ENCODE measurements at regions not wholly inside any gene's neighbourhood (a gene's known extent, or its start where the extent isn't known, plus 50 kb on each side); places are given as distances from the start of the nearest gene placed in this dataset.
A peak's percentile ranks its signal among the peaks of the same experiment; 100 is the strongest.
"Not testable (repeated sequence)": the region's sequence is repeated elsewhere in the genome, so short reads cannot be mapped to it uniquely, and the experiment has no call there.

DNA sequence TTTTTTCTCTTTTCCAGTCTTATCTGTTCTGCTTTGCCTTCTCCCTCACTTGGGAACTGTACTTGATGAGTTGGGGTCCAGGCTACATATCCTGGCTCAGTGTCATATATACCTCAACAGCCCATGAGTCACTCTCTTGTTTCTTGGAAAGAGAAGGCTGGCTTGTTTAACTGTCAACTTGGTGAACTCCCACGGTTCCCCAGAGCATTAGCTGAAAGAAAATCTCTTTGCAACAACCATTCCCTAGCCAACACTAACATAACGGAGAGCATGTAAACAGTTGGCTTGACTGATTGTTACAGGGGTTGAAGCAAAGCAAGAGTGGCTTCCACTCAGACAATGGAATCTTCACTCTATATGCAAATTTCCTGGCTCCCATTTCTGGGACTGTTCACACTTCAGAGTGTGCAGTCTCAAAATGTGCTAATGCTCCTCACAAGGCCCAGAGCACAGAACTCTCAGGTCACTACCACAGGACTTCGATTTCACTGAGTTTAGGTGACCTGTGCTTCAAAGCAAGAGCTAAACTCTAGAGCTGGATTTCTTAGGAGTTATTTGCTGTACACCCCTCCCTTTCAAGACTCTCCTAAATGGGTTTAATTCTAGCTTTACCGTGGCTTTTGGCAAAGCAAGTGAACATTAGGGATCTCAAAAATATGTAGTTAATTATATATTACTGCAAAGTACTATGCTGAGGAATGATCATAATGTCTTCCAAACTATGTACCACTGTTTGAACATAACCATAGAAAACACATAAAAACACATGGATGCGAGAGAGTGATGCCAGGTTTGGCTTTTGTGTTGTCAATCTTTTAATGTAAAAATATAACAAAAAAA lies 609.8 kb downstream of the RFPL4B start:
- peak; percentile 99 for DNase-seq (ENCODE audit: low read depth)
- no peak overlapping the region for H3K4me3 ChIP-seq (replicated peaks; ENCODE audit: low read depth, low read length)
- TF ChIP-seq, protein P1, sequence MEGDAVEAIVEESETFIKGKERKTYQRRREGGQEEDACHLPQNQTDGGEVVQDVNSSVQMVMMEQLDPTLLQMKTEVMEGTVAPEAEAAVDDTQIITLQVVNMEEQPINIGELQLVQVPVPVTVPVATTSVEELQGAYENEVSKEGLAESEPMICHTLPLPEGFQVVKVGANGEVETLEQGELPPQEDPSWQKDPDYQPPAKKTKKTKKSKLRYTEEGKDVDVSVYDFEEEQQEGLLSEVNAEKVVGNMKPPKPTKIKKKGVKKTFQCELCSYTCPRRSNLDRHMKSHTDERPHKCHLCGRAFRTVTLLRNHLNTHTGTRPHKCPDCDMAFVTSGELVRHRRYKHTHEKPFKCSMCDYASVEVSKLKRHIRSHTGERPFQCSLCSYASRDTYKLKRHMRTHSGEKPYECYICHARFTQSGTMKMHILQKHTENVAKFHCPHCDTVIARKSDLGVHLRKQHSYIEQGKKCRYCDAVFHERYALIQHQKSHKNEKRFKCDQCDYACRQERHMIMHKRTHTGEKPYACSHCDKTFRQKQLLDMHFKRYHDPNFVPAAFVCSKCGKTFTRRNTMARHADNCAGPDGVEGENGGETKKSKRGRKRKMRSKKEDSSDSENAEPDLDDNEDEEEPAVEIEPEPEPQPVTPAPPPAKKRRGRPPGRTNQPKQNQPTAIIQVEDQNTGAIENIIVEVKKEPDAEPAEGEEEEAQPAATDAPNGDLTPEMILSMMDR (IDR thresholded peaks at IDR 0.05; ENCODE audit: low read length, missing control alignments), result no peak

DNA sequence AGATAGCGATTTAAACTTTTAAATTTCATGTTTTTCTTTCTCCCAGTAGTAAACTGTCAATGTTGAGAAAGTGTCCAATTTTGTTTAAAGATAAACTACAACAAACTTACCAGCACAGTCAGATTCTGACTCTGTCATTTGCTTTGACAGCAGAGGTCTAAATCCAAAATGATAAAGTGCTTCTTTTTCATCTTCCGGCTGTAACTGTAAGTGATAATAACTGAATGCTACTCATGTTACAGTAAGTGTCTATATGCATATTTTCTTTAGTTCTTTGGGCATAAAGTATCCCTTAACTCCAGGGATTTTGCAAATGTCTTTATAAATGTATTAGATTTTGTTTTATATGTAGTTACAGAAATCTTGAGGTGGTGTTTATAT lies 610.4 kb downstream of the RFPL4B start:
- DNase-seq (ENCODE audit: low read depth), result no peak
- TF ChIP-seq, protein P1 (IDR thresholded peaks at IDR 0.05; ENCODE audit: low read length, missing control alignments), result no peak

DNA sequence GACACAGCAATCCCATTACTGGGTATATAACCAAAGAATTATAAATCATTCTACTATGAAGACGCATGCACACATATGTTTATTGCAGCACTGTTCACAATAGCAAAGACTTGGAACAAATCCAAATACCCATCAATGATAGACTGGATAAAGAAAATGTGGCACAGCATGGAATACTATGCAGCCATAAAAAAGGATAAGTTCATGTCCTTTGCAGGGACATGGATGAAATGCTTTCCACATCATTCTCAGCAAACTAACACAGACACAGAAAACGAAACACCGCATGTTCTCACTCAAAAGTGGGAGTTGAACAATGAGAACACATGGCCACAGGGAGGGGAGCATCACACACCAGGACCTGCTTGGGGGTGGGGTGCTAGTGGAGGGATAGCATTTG lies 613.0 kb downstream of the RFPL4B start:
- H3K4me3 ChIP-seq (replicated peaks; ENCODE audit: low read depth, low read length); DNase-seq (ENCODE audit: low read depth): not testable (repeated sequence)

More for the DNA sequence above, 610.4 kb downstream of the RFPL4B start:
- H3K4me3 ChIP-seq (replicated peaks; ENCODE audit: low read depth, low read length), result no peak overlapping the region

DNA sequence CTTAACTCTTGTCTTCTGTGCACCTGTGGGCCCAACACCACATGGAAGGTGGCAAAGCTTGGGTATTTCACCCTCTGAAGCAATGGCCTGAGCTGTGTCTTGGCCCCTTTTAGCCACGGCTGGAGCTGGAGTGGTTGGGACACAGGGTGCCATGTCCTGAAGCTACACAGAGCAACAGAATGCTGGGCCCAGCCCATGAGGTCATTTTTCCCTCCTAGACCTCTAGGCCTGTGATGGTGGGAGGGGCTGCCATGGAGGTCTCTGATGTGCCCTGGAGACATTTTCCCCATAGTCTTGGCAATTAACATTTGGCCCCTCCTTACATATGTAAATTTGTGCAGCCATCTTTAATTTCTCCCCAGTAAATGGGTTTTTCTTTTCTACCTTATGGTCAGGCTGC lies 620.8 kb downstream of the RFPL4B start:
- TF ChIP-seq, protein P1 (IDR thresholded peaks at IDR 0.05; ENCODE audit: low read length, missing control alignments), result no peak
- no peak for DNase-seq (ENCODE audit: low read depth)
- H3K4me3 ChIP-seq (replicated peaks; ENCODE audit: low read depth, low read length), result no peak overlapping the region

DNA sequence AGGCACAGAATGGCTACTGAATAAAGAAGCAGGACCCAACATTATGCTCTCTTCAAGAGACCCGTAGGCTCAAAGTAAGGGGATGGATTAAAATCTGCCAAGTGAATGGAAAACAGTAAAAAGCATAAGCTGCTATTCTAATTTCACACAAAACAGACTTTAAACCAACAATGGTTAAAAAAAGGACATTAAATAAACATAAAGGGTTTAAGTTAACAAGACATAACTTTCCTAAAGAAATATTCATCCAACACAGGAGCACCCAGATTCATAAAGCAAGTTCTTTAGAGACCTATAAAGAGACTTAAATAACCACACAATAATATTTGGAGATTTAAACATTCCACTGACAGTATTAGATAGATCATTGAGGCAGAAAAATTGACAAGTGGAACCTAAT lies 624.5 kb downstream of the RFPL4B start:
- H3K4me3 ChIP-seq (replicated peaks; ENCODE audit: low read depth, low read length), result no peak overlapping the region
- no peak for DNase-seq (ENCODE audit: low read depth)
- TF ChIP-seq, protein P1 (IDR thresholded peaks at IDR 0.05; ENCODE audit: low read length, missing control alignments), result no peak

DNA sequence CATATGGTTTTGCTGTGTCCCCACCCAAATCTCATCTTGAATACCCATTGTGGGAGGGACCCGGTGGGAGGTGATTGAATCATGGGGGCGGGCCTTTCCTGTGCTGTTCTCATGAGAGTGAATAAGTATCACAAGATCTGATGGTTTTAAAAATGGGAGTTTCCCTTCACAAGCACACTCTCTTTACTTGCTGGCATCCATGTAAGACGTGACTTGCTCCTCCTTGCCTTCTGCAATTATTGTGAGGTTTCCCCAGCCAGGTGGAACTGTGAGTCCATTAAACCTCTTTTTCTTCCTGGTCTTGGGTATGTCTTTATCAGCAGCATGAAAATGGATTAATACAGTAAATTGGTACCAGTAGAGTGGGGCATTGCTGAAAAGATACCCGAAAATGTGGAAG lies 627.8 kb downstream of the RFPL4B start:
- DNase-seq (ENCODE audit: low read depth); H3K4me3 ChIP-seq (replicated peaks; ENCODE audit: low read depth, low read length): not testable (repeated sequence)

DNA sequence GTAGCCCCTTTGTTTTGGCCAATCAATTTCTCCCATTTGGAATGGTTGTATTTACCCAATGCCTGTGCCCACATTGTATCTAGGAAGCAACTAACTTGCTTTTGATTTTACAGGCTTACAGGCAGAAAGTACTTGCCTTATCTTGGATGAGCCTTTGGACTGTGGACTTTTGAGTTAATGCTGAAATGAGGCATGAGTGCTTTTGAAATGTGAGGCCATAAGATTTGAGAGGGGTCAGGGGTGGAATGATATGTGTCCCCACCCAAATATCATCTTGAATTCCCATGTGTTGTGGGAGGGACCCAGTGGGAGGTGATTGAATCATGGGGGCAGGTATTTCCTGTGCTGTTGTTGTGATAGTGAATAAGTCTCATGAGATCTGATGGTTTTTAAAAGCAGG lies 629.4 kb downstream of the RFPL4B start:
- DNase-seq (ENCODE audit: low read depth), result not testable (repeated sequence)

DNA sequence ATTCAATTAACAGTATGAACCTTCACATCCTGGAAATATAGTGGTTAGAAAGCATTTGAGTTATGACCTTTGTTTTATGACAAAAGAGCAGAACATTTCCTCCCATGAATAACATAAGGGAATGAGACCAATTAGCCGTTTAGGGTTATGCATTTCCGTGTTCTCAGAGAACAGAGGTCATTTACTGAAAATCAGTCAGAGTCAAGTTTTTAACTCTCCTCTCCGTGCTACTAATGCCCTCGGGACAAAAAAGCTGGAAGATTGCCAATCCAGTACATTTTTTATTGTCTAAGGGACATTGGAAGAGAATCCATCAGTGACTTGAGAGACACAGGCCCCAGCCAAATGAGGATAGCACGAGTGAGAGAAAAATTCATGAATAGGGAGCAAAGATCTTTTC lies 632.7 kb downstream of the RFPL4B start:
- TF ChIP-seq, protein P1 (IDR thresholded peaks at IDR 0.05; ENCODE audit: low read length, missing control alignments), result no peak
- DNase-seq (ENCODE audit: low read depth), result peak; percentile 62
- no peak overlapping the region for H3K4me3 ChIP-seq (replicated peaks; ENCODE audit: low read depth, low read length)

More for the DNA sequence above, 629.4 kb downstream of the RFPL4B start:
- not testable (repeated sequence) for H3K4me3 ChIP-seq (replicated peaks; ENCODE audit: low read depth, low read length)
